Stomach (tissue), 4 donors: ENCODE measurements at regions not wholly inside any gene's neighbourhood (a gene's known extent, or its start where the extent isn't known, plus 50 kb on each side); places are given as distances from the start of the nearest gene placed in this dataset.

Experiments used
- CTCF ChIP-seq, 7 experiments: fragments of 450-650 bp in 4 of 7; fragments of 200-600 bp in 3 of 7; sonication (generic) in 3 of 7; IDR thresholded peaks; one replicate each; pipeline ENCODE4 v1.5.1; 2016 to 2019; ENCODE audit warnings: antibody characterized with exemption in 7 of 7, control low read depth in 2 of 7, mild to moderate bottlenecking in 1 of 7
- EP300 ChIP-seq: sonication (generic); formaldehyde crosslinking; IDR thresholded peaks from one replicate; pipeline ENCODE4 v1.6.1; 2017; ENCODE audit warnings: antibody characterized with exemption
- POLR2A ChIP-seq, 4 donors: fragments of 450-650 bp; IDR thresholded peaks; one replicate each; pipeline ENCODE4 v1.6.1; 2016; ENCODE audit warnings: antibody characterized with exemption in 4 of 4, control low read depth in 2 of 4, mild to moderate bottlenecking in 1 of 4, moderate library complexity in 1 of 4

DNA sequence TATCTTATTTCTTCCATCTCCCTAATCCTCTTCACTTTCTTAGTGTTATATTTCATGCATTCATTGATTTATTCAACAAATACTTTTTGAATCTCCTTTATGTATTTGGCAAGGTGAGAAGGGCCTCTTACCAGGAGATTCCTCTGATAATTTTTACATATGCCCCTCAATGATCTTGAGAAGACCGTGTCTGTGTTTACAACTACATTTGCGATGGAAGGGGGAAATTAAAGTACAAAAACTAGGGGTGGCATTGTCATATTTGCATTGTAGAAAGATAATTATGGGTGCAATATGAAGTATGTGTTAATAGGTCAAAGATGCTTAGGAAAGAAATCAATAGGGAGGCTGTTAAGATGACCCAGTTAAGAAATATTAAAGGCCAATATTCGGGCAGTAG, 1108.4 kb upstream of the MIR17HG start:
- TF ChIP-seq CTCF (IDR thresholded peaks at IDR 0.05): no peak
- TF ChIP-seq EP300: no peak
- no peak for TF ChIP-seq POLR2A (IDR thresholded peaks at IDR 0.05)
